Kidney epithelial cell (primary cell): ENCODE measurements at regions not wholly inside any gene's neighbourhood (a gene's known extent, or its start where the extent isn't known, plus 50 kb on each side); places are given as distances from the start of the nearest gene placed in this dataset.

Experiments used
- DNase-seq: peaks from one replicate; pipeline ENCODE4 v3.0.0-alpha.2; 2010; ENCODE audit warnings: low read depth
- H3K27me3 ChIP-seq: 2 replicates; pipeline ENCODE4 v1.6.0; 2011; ENCODE audit warnings: low read length; ENCODE audit not compliant: control insufficient read depth, insufficient read depth
- H3K36me3 ChIP-seq: 2 replicates; pipeline ENCODE4 v1.5.1; 2011; ENCODE audit warnings: low read length; ENCODE audit not compliant: control insufficient read depth, insufficient read depth
- H3K4me3 ChIP-seq: 2 replicates; pipeline ENCODE4 v1.5.1; 2011; ENCODE audit warnings: low read depth, mild to moderate bottlenecking, control low read depth, low read length
- CTCF ChIP-seq: IDR thresholded peaks from 2 replicates; pipeline ENCODE4 v1.5.1; 2011; ENCODE audit warnings: mild to moderate bottlenecking, moderate library complexity, low read length, control low read depth, inconsistent platforms; ENCODE audit not compliant: insufficient read depth, poor library complexity, severe bottlenecking

- no peak for TF ChIP-seq CTCF
- no peak overlapping the region for H3K4me3 ChIP-seq
Measured at GRCh38 chr3:154900816-154901215, 179.3 kb upstream of the MME start.

GRCh38 chr3:154898916-154899315, 181.2 kb upstream of the MME start:
- no peak for TF ChIP-seq CTCF
- no peaks in the 10 kb centered on the region for H3K36me3 ChIP-seq
- DNase-seq = no peak
- H3K27me3 ChIP-seq = no peaks in the 10 kb centered on the region
- no peak overlapping the region for H3K4me3 ChIP-seq

More at GRCh38 chr3:154900816-154901215, 179.3 kb upstream of the MME start:
- H3K27me3 ChIP-seq = no peaks in the 10 kb centered on the region
- DNase-seq = no peak
- H3K36me3 ChIP-seq = no peaks in the 10 kb centered on the region

- H3K36me3 ChIP-seq = no peaks in the 10 kb centered on the region
- H3K4me3 ChIP-seq = no peak overlapping the region
- TF ChIP-seq CTCF = no peak
- no peak for DNase-seq
- H3K27me3 ChIP-seq = no peaks in the 10 kb centered on the region
Measured at GRCh38 chr3:154898443-154898842, 181.7 kb upstream of the MME start.

GRCh38 chr3:154893813-154894212, 186.3 kb upstream of the MME start:
- TF ChIP-seq CTCF = no peak

GRCh38 chr3:154889227-154889634, 190.9 kb upstream of the MME start:
- no peak for TF ChIP-seq CTCF
- DNase-seq = no peak
- Histone ChIP-seq H3K27me3 (no peaks in the 10 kb centered on the region), H3K36me3 (no peaks in the 10 kb centered on the region), H3K4me3 (no peak overlapping the region)

More at GRCh38 chr3:154893813-154894212, 186.3 kb upstream of the MME start:
- Histone ChIP-seq H3K36me3 (no peaks in the 10 kb centered on the region), H3K27me3 (no peaks in the 10 kb centered on the region), H3K4me3 (no peak overlapping the region)
- no peak for DNase-seq

GRCh38 chr3:154887869-154888268, 192.2 kb upstream of the MME start:
- no peak for DNase-seq
- Histone ChIP-seq H3K27me3 (no peaks in the 10 kb centered on the region), H3K4me3 (no peak overlapping the region), H3K36me3 (no peaks in the 10 kb centered on the region)
- TF ChIP-seq CTCF = no peak
